T-helper 2 cell treated with Interferon-gamma antibody and Interleukin-4, amounts not matched to agents 5 μg/mL and 100 μg/mL, for 36 hours (primary cell): ENCODE measurements at regions not wholly inside any gene's neighbourhood (a gene's known extent, or its start where the extent isn't known, plus 50 kb on each side); places are given as distances from the start of the nearest gene placed in this dataset.

Experiments
- DNase-seq: peaks from one replicate; pipeline ENCODE4 v3.0.0; 2021; ENCODE audit warnings: low spot score
- H3K27ac Mint-ChIP-seq: one replicate; pipeline ENCODE4 v1.8.0; 2021; ENCODE audit warnings: mild to moderate bottlenecking, mixed read lengths
- H3K27me3 Mint-ChIP-seq: one replicate; pipeline ENCODE4 v1.8.0; 2021; ENCODE audit warnings: low read depth, mixed read lengths
- H3K36me3 Mint-ChIP-seq: one replicate; pipeline ENCODE4 v1.8.0; 2021; ENCODE audit warnings: low read depth, mixed read lengths
- H3K4me1 Mint-ChIP-seq: one replicate; pipeline ENCODE4 v1.8.0; 2021; ENCODE audit warnings: low read depth, mixed read lengths
- H3K4me3 Mint-ChIP-seq: one replicate; pipeline ENCODE4 v1.8.0; 2022; ENCODE audit warnings: mild to moderate bottlenecking, moderate library complexity, mixed read lengths
- H3K9me3 Mint-ChIP-seq: one replicate; pipeline ENCODE4 v1.8.0; 2021; ENCODE audit warnings: mixed read lengths

- DNase-seq, result no peak
- H3K4me3 Mint-ChIP-seq, result no peak overlapping the region
- H3K36me3 Mint-ChIP-seq, result peaks cover 4% of the 10 kb centered on the region
- H3K4me1 Mint-ChIP-seq, result peaks cover 28% of the 10 kb centered on the region
- no peaks in the 10 kb centered on the region for H3K27me3 Mint-ChIP-seq
- H3K27ac Mint-ChIP-seq, result no peak overlapping the region
- H3K9me3 Mint-ChIP-seq, result no peaks in the 10 kb centered on the region
Observed at GRCh38 chr2:144268036-144268678, 251.8 kb downstream of the ZEB2 start.

GRCh38 chr2:144267239-144267638 is 252.7 kb downstream of the ZEB2 start:
- Mint-ChIP-seq H3K9me3 (no peaks in the 10 kb centered on the region), H3K4me1 (peaks cover 28% of the 10 kb centered on the region), H3K27me3 (no peaks in the 10 kb centered on the region), H3K27ac (no peak overlapping the region), H3K36me3 (peaks cover 4% of the 10 kb centered on the region), H3K4me3 (no peak overlapping the region)
- DNase-seq, result peak; percentile 38

GRCh38 chr2:144265654-144266053 is 254.3 kb downstream of the ZEB2 start:
- H3K4me1 Mint-ChIP-seq, result peaks cover 34% of the 10 kb centered on the region
- no peaks in the 10 kb centered on the region for H3K27me3 Mint-ChIP-seq
- no peak overlapping the region for H3K4me3 Mint-ChIP-seq
- H3K27ac Mint-ChIP-seq, result no peak overlapping the region
- H3K36me3 Mint-ChIP-seq, result peaks cover 4% of the 10 kb centered on the region
- no peaks in the 10 kb centered on the region for H3K9me3 Mint-ChIP-seq
- no peak for DNase-seq

GRCh38 chr2:144261966-144262365 is 258.0 kb downstream of the ZEB2 start:
- no peak overlapping the region for H3K4me3 Mint-ChIP-seq
- H3K4me1 Mint-ChIP-seq, result peaks cover 28% of the 10 kb centered on the region
- H3K27me3 Mint-ChIP-seq, result no peaks in the 10 kb centered on the region
- H3K27ac Mint-ChIP-seq, result no peak overlapping the region
- peak; percentile 36 for DNase-seq
- H3K36me3 Mint-ChIP-seq, result peaks cover 22% of the 10 kb centered on the region
- peaks cover 19% of the 10 kb centered on the region for H3K9me3 Mint-ChIP-seq

GRCh38 chr2:144261336-144261735 is 258.6 kb downstream of the ZEB2 start:
- H3K9me3 Mint-ChIP-seq, result peaks cover 25% of the 10 kb centered on the region
- H3K4me1 Mint-ChIP-seq, result peaks cover 28% of the 10 kb centered on the region
- no peak overlapping the region for H3K4me3 Mint-ChIP-seq
- H3K27ac Mint-ChIP-seq, result no peak overlapping the region
- DNase-seq, result no peak
- H3K27me3 Mint-ChIP-seq, result no peaks in the 10 kb centered on the region
- H3K36me3 Mint-ChIP-seq, result peaks cover 25% of the 10 kb centered on the region

GRCh38 chr2:144259332-144259731 is 260.6 kb downstream of the ZEB2 start:
- Mint-ChIP-seq H3K27me3 (no peaks in the 10 kb centered on the region), H3K4me1 (peaks cover 26% of the 10 kb centered on the region), H3K9me3 (peaks cover 45% of the 10 kb centered on the region), H3K27ac (no peak overlapping the region), H3K36me3 (peaks cover 41% of the 10 kb centered on the region), H3K4me3 (no peak overlapping the region)
- DNase-seq, result no peak

GRCh38 chr2:144258154-144258553 is 261.8 kb downstream of the ZEB2 start:
- no peaks in the 10 kb centered on the region for H3K27me3 Mint-ChIP-seq
- no peak overlapping the region for H3K4me3 Mint-ChIP-seq
- H3K36me3 Mint-ChIP-seq, result peaks cover 47% of the 10 kb centered on the region
- peaks cover 26% of the 10 kb centered on the region for H3K4me1 Mint-ChIP-seq
- H3K27ac Mint-ChIP-seq, result no peak overlapping the region
- H3K9me3 Mint-ChIP-seq, result peaks cover 52% of the 10 kb centered on the region
- no peak for DNase-seq

GRCh38 chr2:144256996-144257707 is 262.8 kb downstream of the ZEB2 start:
- Mint-ChIP-seq H3K9me3 (peaks cover 61% of the 10 kb centered on the region), H3K4me3 (no peak overlapping the region), H3K27me3 (no peaks in the 10 kb centered on the region), H3K36me3 (peaks cover 55% of the 10 kb centered on the region), H3K4me1 (peaks cover 26% of the 10 kb centered on the region), H3K27ac (no peak overlapping the region)
- no peak for DNase-seq

- no peak for DNase-seq
- Mint-ChIP-seq H3K36me3 (peaks cover 63% of the 10 kb centered on the region), H3K4me1 (peaks cover 21% of the 10 kb centered on the region), H3K27ac (no peak overlapping the region), H3K9me3 (peaks cover 67% of the 10 kb centered on the region), H3K4me3 (no peak overlapping the region), H3K27me3 (no peaks in the 10 kb centered on the region)
Observed at GRCh38 chr2:144254342-144255235, 265.3 kb downstream of the ZEB2 start.

- H3K27ac Mint-ChIP-seq, result no peak overlapping the region
- peaks cover 66% of the 10 kb centered on the region for H3K9me3 Mint-ChIP-seq
- peaks cover 59% of the 10 kb centered on the region for H3K36me3 Mint-ChIP-seq
- peaks cover 29% of the 10 kb centered on the region for H3K4me1 Mint-ChIP-seq
- DNase-seq, result no peak
- H3K27me3 Mint-ChIP-seq, result no peaks in the 10 kb centered on the region
- no peak overlapping the region for H3K4me3 Mint-ChIP-seq
Observed at GRCh38 chr2:144253743-144254142, 266.2 kb downstream of the ZEB2 start.

- no peaks in the 10 kb centered on the region for H3K27me3 Mint-ChIP-seq
- DNase-seq, result no peak
- peaks cover 50% of the 10 kb centered on the region for H3K36me3 Mint-ChIP-seq
- peaks cover 56% of the 10 kb centered on the region for H3K9me3 Mint-ChIP-seq
- peaks cover 35% of the 10 kb centered on the region for H3K4me1 Mint-ChIP-seq
- no peak overlapping the region for H3K4me3 Mint-ChIP-seq
- H3K27ac Mint-ChIP-seq, result no peak overlapping the region
Observed at GRCh38 chr2:144252694-144253093, 267.2 kb downstream of the ZEB2 start.

GRCh38 chr2:144249035-144249637 is 270.8 kb downstream of the ZEB2 start:
- H3K9me3 Mint-ChIP-seq, result peaks cover 27% of the 10 kb centered on the region
- peaks cover 30% of the 10 kb centered on the region for H3K36me3 Mint-ChIP-seq
- no peaks in the 10 kb centered on the region for H3K27me3 Mint-ChIP-seq
- peak overlapping the region; percentile 68 for H3K27ac Mint-ChIP-seq
- peaks cover 30% of the 10 kb centered on the region for H3K4me1 Mint-ChIP-seq
- peak overlapping the region; percentile 47 for H3K4me3 Mint-ChIP-seq
- no peak for DNase-seq

GRCh38 chr2:144248350-144249034 is 271.4 kb downstream of the ZEB2 start:
- no peak for DNase-seq
- Mint-ChIP-seq H3K9me3 (peaks cover 24% of the 10 kb centered on the region), H3K36me3 (peaks cover 28% of the 10 kb centered on the region), H3K4me1 (peaks cover 33% of the 10 kb centered on the region), H3K27me3 (no peaks in the 10 kb centered on the region), H3K27ac (peak overlapping the region; percentile 68), H3K4me3 (peak overlapping the region; percentile 47)
